ENCODE measurements at regions not wholly inside any gene's neighbourhood (a gene's known extent, or its start where the extent isn't known, plus 50 kb on each side); places are given as distances from the start of the nearest gene placed in this dataset.

- TF ChIP-seq AR (CRISPR knock-in tag; IDR thresholded peaks at IDR 0.05) (no peak), PRDM15 (CRISPR knock-in tag; IDR thresholded peaks at IDR 0.05) (no peak), EMX1 (CRISPR knock-in tag; IDR thresholded peaks at IDR 0.05) (no peak), GRHL2 (CRISPR knock-in tag; IDR thresholded peaks at IDR 0.05; ENCODE audit: insufficient replicate concordance, severe bottlenecking) (no peak), E2F5 (CRISPR knock-in tag; IDR thresholded peaks at IDR 0.05) (no peak), SP1 (CRISPR knock-in tag; conservative IDR thresholded peaks at IDR 0.05) (no peak), FOXP1 (CRISPR knock-in tag; IDR thresholded peaks at IDR 0.05; ENCODE audit: borderline replicate concordance) (no peak), RORB (CRISPR knock-in tag; IDR thresholded peaks at IDR 0.05) (no peak), ZSCAN18 (CRISPR knock-in tag; IDR thresholded peaks at IDR 0.05) (no peak)
These were observed 284.2 kb upstream of the WWC1 start (continued) for GRCh38 chr5:168007286-168007685.

GRCh38 chr5:168008555-168008954 lies 282.9 kb upstream of the WWC1 start:
- no peak for TF ChIP-seq ELF4 (CRISPR knock-in tag; IDR thresholded peaks at IDR 0.05; ENCODE audit: low read depth)
- ChIA-PET POLR2A (no interaction called here), CTCF (no interaction called here)
- Mint-ChIP-seq H3K27me3 (ENCODE audit: low read depth) (no peaks in the 10 kb centered on the region), H3K4me1 (peaks cover 10% of the 10 kb centered on the region; the same call in 1 of the 2 replicates), H3K27ac (no peak overlapping the region), H3K9me3 (no peaks in the 10 kb centered on the region), H3K4me3 (no peak overlapping the region), H3K36me3 (no peaks in the 10 kb centered on the region)
- DNase-seq (ENCODE audit: low spot score): no peak
- no peak for ATAC-seq

- Mint-ChIP-seq H3K9me3 (no peaks in the 10 kb centered on the region), H3K27ac (no peak overlapping the region), H3K36me3 (no peaks in the 10 kb centered on the region), H3K4me3 (no peak overlapping the region), H3K27me3 (ENCODE audit: low read depth) (no peaks in the 10 kb centered on the region), H3K4me1 (0 out of 2 replicates have a peak, but pooled peaks cover 3% of the 10 kb centered on the region)
- ChIA-PET POLR2A (no interaction called here), CTCF (no interaction called here)
- ATAC-seq (no peak), DNase-seq (ENCODE audit: low spot score) (no peak)
- TF ChIP-seq E2F1 (CRISPR knock-in tag; IDR thresholded peaks at IDR 0.05) (no peak), ZMAT4 (CRISPR knock-in tag; IDR thresholded peaks at IDR 0.05) (no peak), FOXK1 (CRISPR knock-in tag; IDR thresholded peaks at IDR 0.05) (no peak), PRDM15 (CRISPR knock-in tag; IDR thresholded peaks at IDR 0.05) (no peak), ATF2 (CRISPR knock-in tag; IDR thresholded peaks at IDR 0.05; ENCODE audit: borderline replicate concordance, low read depth) (no peak), ELF4 (CRISPR knock-in tag; IDR thresholded peaks at IDR 0.05; ENCODE audit: low read depth) (no peak)
These were observed 280.3 kb upstream of the WWC1 start for GRCh38 chr5:168011096-168011495.
